ENCODE measurements at regions not wholly inside any gene's neighbourhood (a gene's known extent, or its start where the extent isn't known, plus 50 kb on each side); places are given as distances from the start of the nearest gene placed in this dataset.

DNA sequence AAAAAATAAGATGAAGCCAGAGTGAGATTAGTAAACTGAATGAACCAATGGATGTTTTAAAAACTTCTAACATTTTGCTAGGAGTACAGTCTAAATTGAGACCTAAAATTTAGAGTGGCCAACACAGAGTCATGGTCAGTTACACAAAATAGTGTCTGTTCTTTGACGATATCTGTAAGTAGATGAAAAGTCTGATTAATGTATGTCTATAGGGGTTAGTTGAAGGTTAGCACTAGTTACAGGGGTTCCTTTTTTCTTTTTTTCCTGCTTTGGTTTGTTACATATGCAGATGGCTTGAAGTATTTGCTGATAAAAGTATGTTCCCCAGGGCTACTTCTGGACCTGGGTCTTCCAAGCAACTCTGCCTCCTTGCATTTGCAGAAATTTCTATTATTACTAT lies 90.1 kb upstream of the MTPN start:
- Histone ChIP-seq H3K9me3 (no peaks in the 10 kb centered on the region), H3K4me1 (ENCODE audit: control insufficient read depth in 1 of 2, low read depth in 2 of 2) (no peaks in the 10 kb centered on the region), H3K27me3 (replicated peaks; ENCODE audit: insufficient read depth) (no peaks in the 10 kb centered on the region), H3K36me3 (no peaks in the 10 kb centered on the region), H3K4me3 (no peak overlapping the region), H3K27ac (no peak overlapping the region)
- TF ChIP-seq, protein P1, sequence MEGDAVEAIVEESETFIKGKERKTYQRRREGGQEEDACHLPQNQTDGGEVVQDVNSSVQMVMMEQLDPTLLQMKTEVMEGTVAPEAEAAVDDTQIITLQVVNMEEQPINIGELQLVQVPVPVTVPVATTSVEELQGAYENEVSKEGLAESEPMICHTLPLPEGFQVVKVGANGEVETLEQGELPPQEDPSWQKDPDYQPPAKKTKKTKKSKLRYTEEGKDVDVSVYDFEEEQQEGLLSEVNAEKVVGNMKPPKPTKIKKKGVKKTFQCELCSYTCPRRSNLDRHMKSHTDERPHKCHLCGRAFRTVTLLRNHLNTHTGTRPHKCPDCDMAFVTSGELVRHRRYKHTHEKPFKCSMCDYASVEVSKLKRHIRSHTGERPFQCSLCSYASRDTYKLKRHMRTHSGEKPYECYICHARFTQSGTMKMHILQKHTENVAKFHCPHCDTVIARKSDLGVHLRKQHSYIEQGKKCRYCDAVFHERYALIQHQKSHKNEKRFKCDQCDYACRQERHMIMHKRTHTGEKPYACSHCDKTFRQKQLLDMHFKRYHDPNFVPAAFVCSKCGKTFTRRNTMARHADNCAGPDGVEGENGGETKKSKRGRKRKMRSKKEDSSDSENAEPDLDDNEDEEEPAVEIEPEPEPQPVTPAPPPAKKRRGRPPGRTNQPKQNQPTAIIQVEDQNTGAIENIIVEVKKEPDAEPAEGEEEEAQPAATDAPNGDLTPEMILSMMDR (IDR thresholded peaks at IDR 0.05) = no peak
- ATAC-seq (ENCODE audit: insufficient number of reproducible peaks, low FRiP score, low read depth) (no peak), DNase-seq (ENCODE audit: low spot score) (no peak)

DNA sequence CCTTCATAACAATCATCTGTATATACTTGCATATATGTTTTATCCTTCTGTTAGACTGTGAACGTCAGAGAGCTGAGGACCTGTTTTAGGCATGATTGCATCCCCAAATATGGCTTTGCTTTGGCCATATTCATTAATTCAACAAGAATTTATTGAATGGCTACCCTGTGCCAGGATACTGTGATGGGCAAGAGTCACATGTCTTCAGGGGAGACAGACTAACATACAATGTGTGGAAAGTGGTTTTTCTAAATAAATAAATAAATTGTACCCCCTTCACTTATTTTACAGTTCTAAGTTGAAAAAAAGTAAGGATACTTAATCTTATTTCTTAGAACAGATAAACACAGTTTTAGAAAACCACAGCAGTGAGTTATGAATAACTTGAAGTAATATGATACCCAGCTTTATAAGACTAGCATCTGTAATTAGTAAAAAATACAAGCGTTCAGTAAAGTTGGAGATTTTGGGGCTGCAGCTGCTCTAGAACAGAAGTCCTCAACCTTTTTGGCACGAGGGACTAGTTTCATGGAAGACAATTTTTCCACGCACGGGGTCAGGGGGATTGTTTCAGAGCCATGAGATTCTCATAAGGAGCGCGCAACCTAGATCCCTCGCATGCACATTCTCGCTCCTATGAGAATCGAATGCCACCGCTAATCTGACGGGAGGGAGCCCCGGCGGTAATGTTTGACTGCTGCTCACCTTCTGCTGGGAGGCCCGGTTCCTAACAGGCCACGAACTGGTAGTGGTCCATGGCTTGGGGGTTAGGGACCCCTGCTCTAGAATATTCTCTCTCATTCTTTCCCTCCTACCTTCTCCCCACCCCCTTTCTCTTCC lies 89.4 kb upstream of the MTPN start:
- no peaks in the 10 kb centered on the region for H3K4me1 ChIP-seq (ENCODE audit: control insufficient read depth in 1 of 2, low read depth in 2 of 2)
- H3K4me3 ChIP-seq = no peak overlapping the region
- ATAC-seq (ENCODE audit: insufficient number of reproducible peaks, low FRiP score, low read depth) (no peak), DNase-seq (ENCODE audit: low spot score) (no peak)
- H3K27ac ChIP-seq = no peak overlapping the region
- TF ChIP-seq, protein P1 (IDR thresholded peaks at IDR 0.05) = no peak
- no peaks in the 10 kb centered on the region for H3K36me3 ChIP-seq
- no peaks in the 10 kb centered on the region for H3K9me3 ChIP-seq
- H3K27me3 ChIP-seq (replicated peaks; ENCODE audit: insufficient read depth) = no peaks in the 10 kb centered on the region

DNA sequence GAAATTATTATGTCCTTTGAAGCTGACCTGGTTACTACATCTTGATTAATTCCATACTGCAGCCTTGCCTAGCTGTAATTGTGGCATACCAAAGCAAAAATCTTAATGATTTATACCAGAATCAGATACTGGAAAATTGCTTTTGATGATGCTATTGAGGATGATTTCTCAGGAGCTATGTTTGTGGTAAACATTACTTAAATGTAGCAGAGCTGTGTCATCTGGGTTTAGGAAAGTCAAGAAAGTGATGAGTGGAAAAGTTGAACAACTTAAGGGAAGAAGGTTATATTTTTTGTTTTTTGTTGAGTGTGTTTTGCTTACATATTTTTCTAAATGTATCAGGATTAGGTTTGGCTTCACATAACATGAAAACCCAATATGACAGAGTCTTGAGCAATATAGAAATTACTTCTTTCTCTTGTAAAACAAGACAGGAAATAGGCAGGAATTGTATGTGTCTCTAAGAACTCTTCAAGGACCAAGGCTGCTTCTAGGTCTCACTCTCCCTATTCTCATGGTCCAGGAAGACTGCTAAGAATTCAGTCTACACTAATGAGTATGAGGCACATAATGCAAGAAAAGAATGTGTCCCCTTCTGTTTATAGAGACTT lies 87.6 kb upstream of the MTPN start:
- TF ChIP-seq, protein P1 (IDR thresholded peaks at IDR 0.05) = no peak
- Histone ChIP-seq H3K4me3 (no peak overlapping the region), H3K27me3 (replicated peaks; ENCODE audit: insufficient read depth) (no peaks in the 10 kb centered on the region), H3K9me3 (no peaks in the 10 kb centered on the region), H3K27ac (no peak overlapping the region), H3K4me1 (ENCODE audit: control insufficient read depth in 1 of 2, low read depth in 2 of 2) (no peaks in the 10 kb centered on the region), H3K36me3 (no peaks in the 10 kb centered on the region)
- ATAC-seq (ENCODE audit: insufficient number of reproducible peaks, low FRiP score, low read depth) (no peak), DNase-seq (ENCODE audit: low spot score) (no peak)

DNA sequence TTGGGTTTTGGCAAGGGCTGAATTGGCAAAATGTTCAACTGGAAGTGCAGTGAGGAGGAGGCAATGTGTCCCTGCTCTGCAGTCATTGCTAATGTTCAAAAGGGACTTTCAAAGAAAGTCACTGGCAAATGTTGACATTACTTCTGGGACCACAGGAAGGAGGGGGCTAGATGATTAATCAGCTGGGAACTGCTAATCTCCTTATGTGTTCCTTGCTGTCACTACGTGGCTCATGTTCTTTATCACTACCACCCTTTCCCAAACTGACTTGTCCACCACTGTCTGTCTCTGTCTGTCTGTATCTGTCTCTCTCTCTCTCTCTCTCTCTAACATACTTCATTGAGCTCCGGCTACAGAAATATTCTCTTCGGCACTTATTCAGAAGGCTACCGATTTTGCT lies 86.9 kb upstream of the MTPN start:
- Histone ChIP-seq H3K27ac (no peak overlapping the region), H3K9me3 (no peaks in the 10 kb centered on the region), H3K27me3 (replicated peaks; ENCODE audit: insufficient read depth) (no peaks in the 10 kb centered on the region), H3K36me3 (no peaks in the 10 kb centered on the region), H3K4me1 (ENCODE audit: control insufficient read depth in 1 of 2, low read depth in 2 of 2) (no peaks in the 10 kb centered on the region), H3K4me3 (no peak overlapping the region)
- ATAC-seq (ENCODE audit: insufficient number of reproducible peaks, low FRiP score, low read depth) (no peak), DNase-seq (ENCODE audit: low spot score) (no peak)
- TF ChIP-seq, protein P1 (IDR thresholded peaks at IDR 0.05) = no peak

DNA sequence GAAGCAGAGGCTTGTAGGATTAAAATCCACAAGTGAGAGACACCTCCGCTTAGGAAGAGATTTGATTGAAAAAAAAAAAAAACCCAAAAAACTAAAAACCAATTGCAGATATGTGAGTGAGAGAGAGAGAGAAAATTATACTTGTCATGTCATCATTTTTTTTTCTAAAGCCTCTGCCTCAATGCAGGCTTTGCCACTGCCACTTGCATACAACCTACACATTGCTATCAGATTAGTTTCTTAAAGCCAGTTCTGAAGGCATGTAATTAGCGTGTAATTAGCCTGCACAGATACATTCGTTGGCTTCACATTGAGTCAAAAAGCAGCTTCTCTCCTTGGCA lies 86.1 kb upstream of the MTPN start:
- TF ChIP-seq, protein P1 (IDR thresholded peaks at IDR 0.05) = no peak
- ATAC-seq (ENCODE audit: insufficient number of reproducible peaks, low FRiP score, low read depth) = no peak
- Histone ChIP-seq H3K9me3 (no peaks in the 10 kb centered on the region), H3K36me3 (no peaks in the 10 kb centered on the region), H3K4me1 (ENCODE audit: control insufficient read depth in 1 of 2, low read depth in 2 of 2) (no peaks in the 10 kb centered on the region), H3K4me3 (no peak overlapping the region), H3K27me3 (replicated peaks; ENCODE audit: insufficient read depth) (no peaks in the 10 kb centered on the region), H3K27ac (no peak overlapping the region)
- no peak for DNase-seq (ENCODE audit: low spot score)
